OCI-LY3 (cell line): ENCODE measurements at regions not wholly inside any gene's neighbourhood (a gene's known extent, or its start where the extent isn't known, plus 50 kb on each side); places are given as distances from the start of the nearest gene placed in this dataset.

Experiments used
- CTCF ChIP-seq: fragments of 200-600, 300-600 bp; sonication (generic); IDR thresholded peaks from 2 replicates; pipeline ENCODE4 v1.5.1; 2014; ENCODE audit warnings: antibody characterized with exemption, low read length, low read depth
- EZH2phosphoT487 ChIP-seq: fragments of 200-600 bp; shearing (Covaris generic); IDR thresholded peaks from 2 replicates; pipeline ENCODE4 v1.6.1; 2018; ENCODE audit warnings: antibody characterized with exemption, mixed run types, low read depth

GRCh38 chr21:15363921-15364320, 299.1 kb upstream of the NRIP1 start:
- no peak for TF ChIP-seq CTCF
- no peak for TF ChIP-seq EZH2phosphoT487
